ENCODE measurements at regions not wholly inside any gene's neighbourhood (a gene's known extent, or its start where the extent isn't known, plus 50 kb on each side); places are given as distances from the start of the nearest gene placed in this dataset.
A peak's percentile ranks its signal among the peaks of the same experiment; 100 is the strongest.

GRCh38 chr6:80438772-80439171 lies 332.3 kb downstream of the BCKDHB start:
- Histone ChIP-seq H3K4me1 (replicated peaks in 1 of 4; ENCODE audit: control insufficient read depth in 3 of 4, insufficient read depth in 4 of 4, low read length in 3 of 4) (peaks cover 0 to 3% (median under 1%) of the 10 kb centered on the region in 4 experiments; a peak in 3 of 7 replicates), H4K20me1 (replicated peaks in 1 of 2; ENCODE audit: control insufficient read depth in 1 of 2, insufficient read depth in 2 of 2, low read length in 2 of 2) (no peaks in the 10 kb centered on the region), H3K4me3 (ENCODE audit: extremely low read depth in 1 of 4, insufficient read depth in 2 of 4, low read depth in 3 of 4, low read length in 4 of 4) (no peak overlapping the region), H2BK15ac (ENCODE audit: low read length) (no peak overlapping the region), H3K79me2 (ENCODE audit: control insufficient read depth in 1 of 2, insufficient read depth in 2 of 2, low read length in 2 of 2) (no peaks in the 10 kb centered on the region), H2BK20ac (ENCODE audit: low read length) (no peak overlapping the region), H3K79me1 (ENCODE audit: low read depth, low read length) (no peaks in the 10 kb centered on the region), H3K56ac (replicated peaks; ENCODE audit: insufficient read length, low read depth, low read length) (no peak overlapping the region), H2AFZ (ENCODE audit: low read length) (no peak overlapping the region), H3K9me3 (ENCODE audit: insufficient read depth in 2 of 2, low read depth in 1 of 2, low read length in 1 of 2) (no peaks in the 10 kb centered on the region), H2BK12ac (ENCODE audit: low read depth, low read length) (no peak overlapping the region), H3K4ac (replicated peaks; ENCODE audit: insufficient read length, low read depth, low read length) (no peak overlapping the region), H3K27me3 (replicated peaks in 1 of 4; ENCODE audit: control insufficient read depth in 3 of 4, extremely low read depth in 1 of 4, insufficient read depth in 3 of 4, low read length in 3 of 4) (no peaks in the 10 kb centered on the region), H3K18ac (ENCODE audit: extremely low read depth, low read length) (no peak overlapping the region), H3K27ac (ENCODE audit: low read depth, low read length) (no peak overlapping the region), H3K23ac (ENCODE audit: insufficient read length) (no peak overlapping the region), H4K8ac (ENCODE audit: extremely low read depth, insufficient read depth, low read length) (no peak overlapping the region), H3K36me3 (ENCODE audit: control insufficient read depth in 2 of 4, insufficient read depth in 4 of 4, low read length in 3 of 4) (no peaks in the 10 kb centered on the region), H2BK5ac (ENCODE audit: low read depth, low read length) (no peak overlapping the region), H3K4me2 (ENCODE audit: insufficient read depth in 1 of 2, low read depth in 2 of 2, low read length in 2 of 2) (no peak overlapping the region), H3K9ac (replicated peaks in 1 of 4; ENCODE audit: extremely low read depth in 1 of 4, low read depth in 3 of 4, low read length in 3 of 4) (no peak overlapping the region), H4K91ac (replicated peaks; ENCODE audit: insufficient read length, low read length) (no peak overlapping the region), H3K23me2 (ENCODE audit: low read depth, low read length) (no peaks in the 10 kb centered on the region), H3K14ac (ENCODE audit: insufficient read length) (no peak overlapping the region), H4K5ac (ENCODE audit: insufficient read length, low read depth, low read length) (no peak overlapping the region), H2AK5ac (ENCODE audit: low read depth, low read length) (no peak overlapping the region), H2BK120ac (replicated peaks; ENCODE audit: low read depth, low read length) (no peak overlapping the region)
- no peak for FAIRE-seq
- WGBS, 2 experiments (ENCODE audit: extremely low coverage in 1 of 2, insufficient coverage in 1 of 2, insufficient read length in 1 of 2, insufficient replicate concordance in 2 of 2, low coverage in 1 of 2, low lambda C conversion rate in 2 of 2, missing lambda C conversion rate in 1 of 2): 73% methylated on average over 2 of the region's 2 CpGs; no CpG with 5 or more reads in 1 of the 2 experiments
- TF ChIP-seq SIRT6 (IDR thresholded peaks at IDR 0.05; ENCODE audit: low read length) (no peak), ATF2 (IDR thresholded peaks at IDR 0.05; ENCODE audit: low read length) (no peak), ZNF274 (IDR thresholded peaks at IDR 0.05; ENCODE audit: borderline replicate concordance, extremely low read depth, low read length) (no peak), SIN3A (conservative IDR thresholded peaks at IDR 0.05 in 1 of 2, IDR thresholded peaks at IDR 0.05 in 1 of 2; ENCODE audit: low read depth in 1 of 2, low read length in 2 of 2) (no peak), USF2 (IDR thresholded peaks at IDR 0.05; ENCODE audit: low read length) (no peak), TAF7 (optimal IDR thresholded peaks at IDR 0.05; ENCODE audit: borderline replicate concordance, low read depth, low read length) (no peak), POLR2A (IDR thresholded peaks at IDR 0.05; ENCODE audit: control extremely low read depth in 1 of 2, low read depth in 2 of 2, low read length in 2 of 2) (no peak), YY1 (IDR thresholded peaks at IDR 0.05; ENCODE audit: low read depth, low read length) (no peak)
- ChIA-PET CTCF (ENCODE audit: partially characterized antibody) (no interaction called here), POLR2A (ENCODE audit: partially characterized antibody) (interaction anchor here (1.5 kb wide), 1 partner anchor 16 kb away, joined by 3 read pairs; no protein-coding TSS in a partner anchor)
- DNase-seq (ENCODE audit: low read depth in 1 of 2, low spot score in 2 of 2): peak in 1 of 2 experiments; percentile 17

Data from H1 (cell line).